Endothelial cell of umbilical vein (primary cell): ENCODE measurements at regions not wholly inside any gene's neighbourhood (a gene's known extent, or its start where the extent isn't known, plus 50 kb on each side); places are given as distances from the start of the nearest gene placed in this dataset.

ENCODE experiments used
- BruUV-seq: library from RNA; stranded (reverse); fragments of 400-500 nt; replicated peaks from 2 replicates; lab custom pipeline; 2021; lab: Mats Ljungman, UMichigan
- CTCF ChIA-PET: fragments of 300-600, 350-600 bp; sonication (Branson Sonifier 250); formaldehyde crosslinking; loops from one replicate; lab custom pipeline; 2021; ENCODE audit warnings: antibody characterized with exemption, inconsistent platforms; lab: Charles Lee
- POLR2A ChIA-PET: fragments of 300-600, 350-600 bp; sonication (Branson Sonifier 250); formaldehyde crosslinking; loops from one replicate; lab custom pipeline; 2021; ENCODE audit warnings: antibody characterized with exemption, inconsistent platforms; lab: Charles Lee
- DNase-seq: peaks from one replicate; pipeline ENCODE4 v3.0.0-alpha.2; 2011; ENCODE audit warnings: low read depth, low spot score
- FAIRE-seq: peaks from 2 replicates; lab custom pipeline; 2011; peaks lifted over from hg19 to GRCh38; lab: Jason Lieb, UNC
- H2AFZ ChIP-seq: 2 replicates; pipeline ENCODE4 v1.6.0; 2012; ENCODE audit warnings: low read depth, low read length, control low read depth, inconsistent platforms
- H3K27ac ChIP-seq: 2 replicates; pipeline ENCODE4 v1.5.1; 2011; ENCODE audit warnings: low read depth, mild to moderate bottlenecking, control low read depth, low read length, moderate library complexity; ENCODE audit not compliant: insufficient read depth
- H3K27me3 ChIP-seq, 2 experiments: 2 replicates each; pipeline versions ENCODE4 v1.6.0 to v1.6.1; 2011; ENCODE audit warnings: low read length in 2 of 2, mixed read lengths in 1 of 2; ENCODE audit not compliant: control insufficient read depth in 2 of 2, insufficient read depth in 2 of 2
- H3K36me3 ChIP-seq, 2 experiments: 2 replicates in 1 of 2; 3 replicates in 1 of 2; pipeline ENCODE4 v1.5.1; 2011; ENCODE audit warnings: low read length in 2 of 2, mild to moderate bottlenecking in 1 of 2, moderate library complexity in 1 of 2; ENCODE audit not compliant: control insufficient read depth in 2 of 2, insufficient read depth in 2 of 2; ENCODE audit errors: extremely low read depth in 1 of 2
- H3K4me1 ChIP-seq: 3 replicates; pipeline ENCODE4 v1.5.1; 2011; ENCODE audit warnings: mild to moderate bottlenecking, low read length; ENCODE audit not compliant: control insufficient read depth, insufficient read depth; ENCODE audit errors: extremely low read depth
- H3K4me2 ChIP-seq: 2 replicates; pipeline ENCODE4 v1.6.1; 2011; ENCODE audit warnings: low read length, control low read depth, mixed read lengths; ENCODE audit not compliant: insufficient read depth
- H3K4me3 ChIP-seq, 3 experiments: fragments of 200-600 bp in 1 of 3; sonication (generic), shearing (Covaris generic) in 1 of 3; replicated peaks in 1 of 3; 2 replicates each; pipeline ENCODE4 v1.5.1; 2011 to 2016; ENCODE audit warnings: control low read depth in 3 of 3, low read length in 3 of 3, mild to moderate bottlenecking in 2 of 3, inconsistent platforms in 1 of 3, low read depth in 1 of 3, moderate library complexity in 1 of 3; ENCODE audit not compliant: insufficient read depth in 1 of 3
- H3K79me2 ChIP-seq: 2 replicates; pipeline ENCODE4 v1.6.0; 2012; ENCODE audit warnings: low read length, inconsistent platforms; ENCODE audit not compliant: control insufficient read depth, insufficient read depth
- H3K9ac ChIP-seq: replicated peaks from 2 replicates; pipeline ENCODE3; 2011; ENCODE audit warnings: low read length, control low read depth; ENCODE audit not compliant: insufficient read depth; ENCODE audit errors: extremely low read depth
- H3K9me1 ChIP-seq: replicated peaks from 3 replicates; pipeline ENCODE4 v1.6.0; 2011; ENCODE audit warnings: mild to moderate bottlenecking, low read length; ENCODE audit not compliant: control insufficient read depth, insufficient read depth; ENCODE audit errors: extremely low read depth
- H3K9me3 ChIP-seq: replicated peaks from 2 replicates; pipeline ENCODE4 v1.5.1; 2012; ENCODE audit warnings: low read length, inconsistent platforms; ENCODE audit not compliant: control insufficient read depth, insufficient read depth
- H4K20me1 ChIP-seq: replicated peaks from 2 replicates; pipeline ENCODE3; 2011; ENCODE audit warnings: mild to moderate bottlenecking, low read length; ENCODE audit not compliant: control insufficient read depth, insufficient read depth; ENCODE audit errors: extremely low read depth
- CTCF ChIP-seq, 2 donors: IDR thresholded peaks; 1 replicate in 1 of 2; 2 replicates in 1 of 2; pipeline ENCODE4 v1.5.1; 2011; ENCODE audit warnings: low read length in 2 of 2, mild to moderate bottlenecking in 2 of 2, moderate library complexity in 2 of 2, control low read depth in 1 of 2, inconsistent platforms in 1 of 2, low read depth in 1 of 2; ENCODE audit not compliant: insufficient read depth in 1 of 2; ENCODE audit errors: extremely low read depth in 1 of 2
- EZH2 ChIP-seq: IDR thresholded peaks from 2 replicates; pipeline ENCODE4 v1.6.1; 2012; ENCODE audit warnings: borderline replicate concordance, low read depth, mild to moderate bottlenecking, moderate library complexity, low read length, inconsistent platforms; ENCODE audit not compliant: severe bottlenecking
- FOS ChIP-seq: IDR thresholded peaks from 2 replicates; pipeline ENCODE4 v1.6.1; 2011; ENCODE audit warnings: mild to moderate bottlenecking, low read length, moderate library complexity, borderline replicate concordance; ENCODE audit not compliant: insufficient read depth
- GATA2 ChIP-seq: IDR thresholded peaks from 2 replicates; pipeline ENCODE4 v1.7.0; 2011; ENCODE audit warnings: low read depth, mild to moderate bottlenecking, moderate library complexity, mixed read lengths, low read length; ENCODE audit not compliant: insufficient read length, insufficient read depth
- JUN ChIP-seq: IDR thresholded peaks from 2 replicates; pipeline ENCODE4 v1.6.1; 2011; ENCODE audit warnings: borderline replicate concordance, low read depth; ENCODE audit not compliant: insufficient read length, insufficient read depth
- MAX ChIP-seq: IDR thresholded peaks from 2 replicates; pipeline ENCODE4 v1.6.1; 2011; ENCODE audit not compliant: insufficient read depth, insufficient read length
- MYC ChIP-seq: IDR thresholded peaks from one replicate; pipeline ENCODE4 v1.6.1; 2011; ENCODE audit warnings: mild to moderate bottlenecking, low read depth, low read length
- POLR2A ChIP-seq: IDR thresholded peaks from 2 replicates; pipeline ENCODE4 v1.6.1; 2012; ENCODE audit warnings: low read depth, mild to moderate bottlenecking, control low read depth, low read length
- POLR2AphosphoS5 ChIP-seq: IDR thresholded peaks from 2 replicates; pipeline ENCODE4 v1.6.1; 2012; ENCODE audit warnings: low read depth, mild to moderate bottlenecking, control low read depth, low read length, moderate library complexity; ENCODE audit not compliant: insufficient read depth
- dilution Hi-C: fragments of 300-500 bp; cut with MboI; formaldehyde crosslinking; loops from one replicate; pipeline ENCODE4 v1.15.0; 2019; ENCODE audit warnings: low sequenced_read_pairs; ENCODE audit not compliant: extremely low pct_ligation_motif_present
- intact Hi-C: fragments of 100-400 bp; cut with micrococcal nuclease; formaldehyde crosslinking; loops from one replicate; pipeline ENCODE4 v1.10.0; 2022

- Histone ChIP-seq H3K9me3 (no peaks in the 10 kb centered on the region), H3K4me2 (no peak overlapping the region), H3K4me1 (no peaks in the 10 kb centered on the region), H3K9me1 (no peaks in the 10 kb centered on the region), H3K9ac (no peak overlapping the region), H4K20me1 (no peaks in the 10 kb centered on the region), H3K27me3 (no peaks in the 10 kb centered on the region), H3K36me3 (no peaks in the 10 kb centered on the region), H3K4me3 (no peak overlapping the region), H3K27ac (no peak overlapping the region), H2AFZ (no peak overlapping the region), H3K79me2 (no peaks in the 10 kb centered on the region)
- intact Hi-C loops: no loop called here
- dilution Hi-C loops: no loop called here
- TF ChIP-seq MYC: no peak
- TF ChIP-seq POLR2AphosphoS5: no peak
- TF ChIP-seq EZH2: no peak
- TF ChIP-seq GATA2: no peak
- TF ChIP-seq FOS: no peak
- TF ChIP-seq POLR2A: no peak
- no peak for TF ChIP-seq CTCF (IDR thresholded peaks at IDR 0.05; ENCODE audit: extremely low read depth in 1 of 2, insufficient read depth in 1 of 2, low read depth in 1 of 2, low read length in 2 of 2)
- TF ChIP-seq MAX: no peak
- TF ChIP-seq JUN: no peak
- ChIA-PET CTCF (no interaction called here), POLR2A (no interaction called here)
- no peak for FAIRE-seq
- no peak for DNase-seq
- no TSS peak for BruUV-seq
These were observed 82.6 kb downstream of the EN1 start for GRCh38 chr2:118764855-118765254.
